ENCODE measurements at regions not wholly inside any gene's neighbourhood (a gene's known extent, or its start where the extent isn't known, plus 50 kb on each side); places are given as distances from the start of the nearest gene placed in this dataset.

DNA sequence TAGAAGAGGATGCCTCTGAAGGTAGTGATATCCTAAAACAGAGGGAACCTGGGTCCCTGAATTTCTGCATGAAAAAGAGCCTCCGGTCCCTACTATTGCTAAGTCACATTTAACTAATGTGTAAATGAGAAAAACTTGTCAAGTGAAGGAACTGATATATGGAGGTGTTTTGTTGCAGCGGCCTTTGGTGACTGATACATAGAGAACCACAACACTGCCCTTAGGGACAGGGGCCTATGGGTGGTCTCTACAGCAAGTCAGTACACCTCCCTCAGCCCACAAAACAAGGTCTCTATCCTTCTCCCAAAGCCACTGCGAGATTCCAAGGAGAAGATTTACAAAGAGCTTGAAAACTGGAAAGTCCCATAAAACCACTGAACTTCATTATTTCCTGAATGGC, 275.3 kb downstream of the SOX9 start:
- TF ChIP-seq, protein P1, sequence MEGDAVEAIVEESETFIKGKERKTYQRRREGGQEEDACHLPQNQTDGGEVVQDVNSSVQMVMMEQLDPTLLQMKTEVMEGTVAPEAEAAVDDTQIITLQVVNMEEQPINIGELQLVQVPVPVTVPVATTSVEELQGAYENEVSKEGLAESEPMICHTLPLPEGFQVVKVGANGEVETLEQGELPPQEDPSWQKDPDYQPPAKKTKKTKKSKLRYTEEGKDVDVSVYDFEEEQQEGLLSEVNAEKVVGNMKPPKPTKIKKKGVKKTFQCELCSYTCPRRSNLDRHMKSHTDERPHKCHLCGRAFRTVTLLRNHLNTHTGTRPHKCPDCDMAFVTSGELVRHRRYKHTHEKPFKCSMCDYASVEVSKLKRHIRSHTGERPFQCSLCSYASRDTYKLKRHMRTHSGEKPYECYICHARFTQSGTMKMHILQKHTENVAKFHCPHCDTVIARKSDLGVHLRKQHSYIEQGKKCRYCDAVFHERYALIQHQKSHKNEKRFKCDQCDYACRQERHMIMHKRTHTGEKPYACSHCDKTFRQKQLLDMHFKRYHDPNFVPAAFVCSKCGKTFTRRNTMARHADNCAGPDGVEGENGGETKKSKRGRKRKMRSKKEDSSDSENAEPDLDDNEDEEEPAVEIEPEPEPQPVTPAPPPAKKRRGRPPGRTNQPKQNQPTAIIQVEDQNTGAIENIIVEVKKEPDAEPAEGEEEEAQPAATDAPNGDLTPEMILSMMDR (IDR thresholded peaks at IDR 0.05), result no peak
- no peak for TF ChIP-seq POLR2A (IDR thresholded peaks at IDR 0.05)

Measured in testis (tissue), 2 donors.